Testis (tissue), 2 donors: ENCODE measurements at regions not wholly inside any gene's neighbourhood (a gene's known extent, or its start where the extent isn't known, plus 50 kb on each side); places are given as distances from the start of the nearest gene placed in this dataset.

Experiments
- CTCF ChIP-seq, 3 experiments: fragments of 450-650 bp in 2 of 3; fragments of 200-600 bp in 1 of 3; sonication (generic) in 1 of 3; IDR thresholded peaks; one replicate each; pipeline ENCODE4 v1.5.1; 2016 to 2019; ENCODE audit warnings: antibody characterized with exemption in 3 of 3, mild to moderate bottlenecking in 2 of 3, moderate library complexity in 1 of 3
- POLR2A ChIP-seq: fragments of 450-650 bp; IDR thresholded peaks from one replicate; pipeline ENCODE4 v1.6.1; 2017; ENCODE audit warnings: antibody characterized with exemption, mild to moderate bottlenecking, moderate library complexity

GRCh38 chr7:28292834-28293526, 112.4 kb upstream of the JAZF1 start:
- no peak for TF ChIP-seq POLR2A
- TF ChIP-seq CTCF (IDR thresholded peaks at IDR 0.05), result no peak
